Activated CD4-positive, alpha-beta T cell treated with anti-CD3 and anti-CD28 coated beads for 4 hours (primary cell): ENCODE measurements at regions not wholly inside any gene's neighbourhood (a gene's known extent, or its start where the extent isn't known, plus 50 kb on each side); places are given as distances from the start of the nearest gene placed in this dataset.

Experiments used
- DNase-seq, 2 donors: peaks; one replicate each; pipeline ENCODE4 v3.0.0-alpha.2; 2020

DNA sequence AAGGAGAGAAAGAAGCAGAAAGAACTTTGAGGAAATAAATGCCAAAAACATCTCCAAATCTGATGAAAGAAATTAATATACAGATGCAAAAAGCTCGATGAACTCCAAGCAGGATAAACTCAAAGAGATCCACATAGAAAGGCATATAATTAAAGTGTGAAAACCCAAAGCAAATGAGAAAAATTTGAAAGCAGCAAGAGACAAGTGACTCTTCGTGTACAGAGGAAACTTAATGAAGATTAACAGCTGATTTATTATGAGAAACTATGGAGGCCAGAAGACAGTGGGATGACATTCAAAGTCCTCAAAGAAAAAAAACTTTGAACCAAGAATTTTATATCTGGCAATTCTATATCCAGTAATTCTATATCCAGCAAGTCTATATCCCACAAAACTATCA is 163.0 kb upstream of the TMCC3 start:
- no peak for DNase-seq

DNA sequence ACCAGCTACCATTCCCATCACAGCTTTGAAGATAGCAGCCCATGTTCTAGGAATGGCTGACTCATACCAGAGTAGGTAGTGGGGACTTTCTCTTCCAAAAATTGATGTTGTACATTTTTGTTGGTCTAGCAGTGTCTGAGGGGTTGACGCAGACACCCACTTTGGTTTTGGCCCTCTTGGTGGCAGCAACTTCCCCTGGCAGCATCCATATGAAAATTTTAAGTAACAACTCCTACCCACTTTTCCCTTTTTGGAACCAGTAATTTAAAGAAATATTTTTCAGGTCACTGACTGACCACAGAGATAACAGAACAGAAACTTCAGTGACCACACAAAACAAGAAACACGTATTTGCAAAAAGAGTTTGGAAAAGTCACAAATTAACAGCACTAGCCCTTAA is 162.0 kb upstream of the TMCC3 start:
- no peak for DNase-seq

DNA sequence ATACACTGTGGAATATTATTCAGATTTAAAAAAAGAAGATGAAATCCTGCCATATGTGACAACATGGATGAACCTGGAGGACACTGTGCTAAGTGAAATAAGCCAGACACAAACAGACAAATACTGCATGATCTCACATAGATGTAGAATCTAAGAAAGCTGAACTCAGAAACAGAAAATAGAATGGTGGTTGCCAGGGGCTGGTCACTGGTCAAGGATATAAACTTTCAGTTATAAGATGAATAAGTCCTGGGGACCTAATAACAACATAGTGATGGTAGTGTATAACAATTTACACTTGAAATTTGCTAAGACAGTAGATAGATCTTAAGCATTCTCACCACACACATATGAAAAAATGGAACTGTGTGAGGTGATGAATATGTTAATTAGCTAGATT is 161.3 kb upstream of the TMCC3 start:
- DNase-seq: no peak

DNA sequence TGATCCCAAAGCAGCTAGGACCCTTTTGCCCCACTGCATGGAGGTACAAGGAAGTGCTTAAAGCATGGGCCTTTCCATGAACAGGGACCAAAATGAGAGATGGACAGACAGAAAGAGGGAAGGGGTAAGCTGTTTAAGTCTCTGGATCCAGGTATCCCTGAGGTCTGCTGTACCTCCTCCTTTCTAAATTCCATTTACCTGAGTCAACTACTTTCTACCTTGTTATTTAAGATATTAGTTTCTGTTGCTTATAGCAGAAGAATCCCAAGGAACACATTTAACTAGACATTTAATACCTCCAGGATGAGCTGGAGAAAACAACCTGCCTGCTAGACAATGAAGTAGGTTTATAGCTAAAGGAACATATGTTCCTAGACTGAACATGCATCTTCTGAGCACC is 157.6 kb upstream of the TMCC3 start:
- no peak for DNase-seq

DNA sequence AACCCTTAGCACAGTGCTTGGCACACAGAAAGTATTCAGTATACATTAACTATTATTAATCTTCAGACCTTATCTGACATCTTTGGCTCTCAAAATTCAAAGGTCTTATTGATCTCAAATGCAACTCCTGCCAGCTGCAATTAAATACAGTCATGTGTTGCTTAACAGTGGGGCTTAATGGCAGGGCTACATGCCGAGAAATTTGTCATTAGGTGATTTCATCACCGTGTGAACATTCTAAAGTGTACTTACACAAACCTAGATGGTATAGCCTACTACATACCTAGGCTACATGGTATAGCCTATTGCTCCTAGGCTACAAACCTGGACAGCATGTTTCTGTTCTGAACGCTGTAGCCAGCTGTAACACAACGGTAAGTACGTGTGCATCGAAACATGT is 156.3 kb upstream of the TMCC3 start:
- DNase-seq: no peak

DNA sequence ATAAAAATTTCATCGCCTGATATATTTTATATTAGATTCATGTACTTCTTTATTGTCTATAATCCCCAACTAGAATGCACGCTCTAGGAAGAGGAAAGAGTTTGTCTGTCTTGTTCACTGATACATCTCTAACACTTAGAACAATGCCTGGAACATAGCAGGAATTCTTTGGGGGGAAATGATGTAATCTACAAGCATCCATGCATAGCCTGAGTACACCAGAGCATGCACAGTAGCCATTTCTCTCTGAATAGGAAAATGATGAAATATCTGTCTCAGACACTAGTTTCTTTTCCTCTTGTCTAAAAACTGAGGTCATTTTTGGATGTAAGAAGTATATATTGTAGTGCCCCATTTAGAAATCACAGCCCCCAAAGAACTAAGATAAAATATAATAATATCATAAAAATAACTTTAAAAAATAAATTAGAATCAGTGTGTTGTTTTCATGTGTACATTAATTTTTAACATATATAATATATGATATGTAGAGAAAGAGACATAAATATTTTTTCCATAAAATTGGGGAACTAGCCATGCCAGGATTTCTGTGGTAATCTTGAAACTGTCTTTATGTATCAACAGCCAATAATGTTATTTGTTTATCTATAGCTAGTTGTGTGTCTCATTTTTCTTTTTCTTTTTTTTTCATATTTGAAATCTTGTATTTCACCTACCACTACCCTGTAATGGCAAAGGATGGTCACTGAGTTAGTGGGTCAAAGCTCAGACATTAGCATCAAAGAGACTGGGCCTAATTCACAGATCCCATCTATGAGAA is 155.6 kb upstream of the TMCC3 start:
- no peak for DNase-seq

DNA sequence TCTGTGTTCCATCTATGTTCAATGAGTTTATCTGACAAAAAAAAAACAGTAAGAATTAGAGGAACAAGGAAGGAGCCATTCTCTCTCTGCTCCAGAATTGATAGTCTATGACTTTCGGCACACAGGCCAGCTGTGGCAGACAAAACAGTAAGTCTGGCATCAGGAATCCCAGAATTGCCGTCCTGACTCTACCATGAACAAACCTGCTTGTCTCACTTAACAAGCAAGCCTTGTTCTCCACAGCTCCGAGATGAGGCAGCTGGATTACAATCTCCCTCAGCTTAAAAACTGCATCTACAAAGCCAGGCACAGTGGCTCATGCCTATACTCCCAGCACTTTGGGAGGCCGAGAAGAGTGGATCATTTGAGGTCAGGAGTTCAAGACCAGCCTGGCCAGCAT is 153.6 kb upstream of the TMCC3 start:
- DNase-seq: no peak

DNA sequence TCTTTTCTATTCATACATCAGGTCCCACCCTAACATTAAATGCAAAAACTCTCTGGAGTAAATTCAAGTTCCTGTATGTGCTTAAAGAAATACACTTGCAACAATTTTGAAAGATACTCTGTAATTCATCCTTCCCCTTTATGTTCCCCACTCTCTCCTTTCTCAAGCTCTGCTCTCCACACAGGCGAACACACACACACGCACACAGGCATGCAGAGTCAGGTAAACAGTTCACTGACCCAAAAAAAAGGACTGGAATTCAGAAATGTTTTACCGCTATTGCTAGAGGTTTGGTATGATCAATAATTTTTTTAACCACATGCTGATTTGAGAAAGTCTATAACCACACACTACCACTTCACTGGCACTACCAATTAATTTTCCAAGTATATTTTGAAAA is 152.4 kb upstream of the TMCC3 start:
- DNase-seq: no peak

DNA sequence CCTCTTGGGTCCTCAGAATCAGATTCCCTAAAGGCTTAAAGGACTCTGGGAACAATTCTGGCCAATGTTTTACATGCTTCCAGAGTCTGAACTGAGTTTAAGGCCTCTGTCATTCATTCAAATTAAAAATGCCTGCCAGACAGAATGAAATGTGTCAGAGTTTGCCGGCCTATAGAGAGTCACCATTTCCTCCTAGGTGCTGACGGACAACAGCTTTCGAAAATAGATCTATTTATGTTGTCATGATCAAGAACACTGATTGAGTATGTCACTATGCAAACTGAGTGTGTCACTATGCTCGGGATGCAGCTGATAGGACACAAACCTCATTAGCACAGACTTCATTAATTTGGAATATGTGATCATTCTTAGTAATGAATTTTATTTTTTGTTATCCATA is 151.4 kb upstream of the TMCC3 start:
- DNase-seq: no peak

DNA sequence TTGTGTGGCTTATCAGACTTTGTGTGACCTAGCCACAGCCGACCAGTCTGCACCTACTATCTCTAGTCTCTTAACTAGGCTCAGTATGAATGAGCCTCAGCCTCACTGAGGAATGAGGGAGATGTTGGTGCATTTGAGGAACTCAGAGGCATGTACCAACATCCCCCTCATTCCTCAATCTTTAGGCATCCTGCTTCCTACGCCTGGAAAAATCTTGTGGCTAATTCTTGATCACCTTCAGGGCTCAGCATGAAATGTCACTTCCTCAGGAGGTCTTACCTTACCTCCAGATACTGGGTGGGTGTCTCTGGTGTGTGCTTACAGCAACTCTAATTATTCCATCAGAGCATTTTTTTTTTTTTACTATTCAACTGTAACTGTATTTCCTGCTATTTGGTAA is 148.8 kb upstream of the TMCC3 start:
- no peak for DNase-seq

DNA sequence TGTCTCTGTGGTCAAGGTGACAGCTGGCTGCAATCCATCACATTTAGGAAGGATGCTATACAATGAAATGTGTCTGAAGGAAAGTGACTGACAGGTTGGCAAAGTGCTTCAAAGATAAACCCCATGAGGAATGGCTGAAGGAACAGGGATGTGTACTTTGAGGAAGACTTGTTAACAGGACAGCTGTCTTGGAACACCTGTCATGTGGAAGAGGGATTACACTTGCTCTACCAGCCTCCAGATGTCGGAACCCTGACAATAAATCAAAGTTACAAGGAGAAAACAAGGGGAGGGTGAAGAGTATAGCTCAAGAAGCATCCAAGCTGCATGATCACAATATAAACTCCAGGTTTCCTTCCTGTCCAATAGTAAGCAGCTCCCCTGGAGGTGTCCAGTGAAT is 147.8 kb upstream of the TMCC3 start:
- DNase-seq: no peak

DNA sequence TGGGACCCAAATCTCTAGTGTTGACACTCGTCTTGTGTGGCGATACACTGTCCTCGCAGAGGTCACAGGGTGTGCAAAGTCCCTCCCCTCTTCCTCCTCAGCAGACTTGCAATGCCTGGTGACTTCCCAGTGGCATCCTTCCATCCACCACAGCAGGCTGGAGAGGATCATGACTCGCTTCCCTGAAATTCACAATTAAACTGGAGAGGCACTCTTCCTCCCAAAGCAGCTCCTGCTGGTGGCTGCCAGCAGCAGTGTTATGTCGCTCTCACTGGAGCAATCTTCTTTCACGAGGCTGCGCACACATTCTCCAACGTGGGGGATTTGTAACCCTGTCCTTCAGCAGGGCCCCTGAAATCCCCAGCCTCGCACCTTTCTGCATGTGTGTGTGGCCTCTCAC is 145.2 kb upstream of the TMCC3 start:
- no peak for DNase-seq

DNA sequence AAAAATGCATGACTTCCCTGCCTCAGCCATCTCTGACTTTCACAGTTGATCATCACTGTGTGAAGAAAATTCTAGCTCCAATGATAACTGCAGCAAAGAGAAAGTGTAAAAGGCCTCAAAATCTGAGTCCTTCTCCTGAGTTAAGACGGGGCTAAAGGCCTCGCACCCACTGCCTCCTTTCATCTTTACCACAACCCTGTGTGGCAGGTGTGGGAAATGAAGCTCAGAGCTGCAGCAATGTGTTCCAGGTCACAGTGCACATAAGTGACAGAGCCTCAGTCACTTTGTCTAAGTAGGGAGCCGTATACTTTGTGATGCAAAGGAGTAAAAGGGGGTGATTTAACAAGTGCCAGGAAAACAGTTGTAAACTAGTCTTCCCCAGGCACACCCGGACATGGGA is 144.7 kb upstream of the TMCC3 start:
- no peak for DNase-seq

DNA sequence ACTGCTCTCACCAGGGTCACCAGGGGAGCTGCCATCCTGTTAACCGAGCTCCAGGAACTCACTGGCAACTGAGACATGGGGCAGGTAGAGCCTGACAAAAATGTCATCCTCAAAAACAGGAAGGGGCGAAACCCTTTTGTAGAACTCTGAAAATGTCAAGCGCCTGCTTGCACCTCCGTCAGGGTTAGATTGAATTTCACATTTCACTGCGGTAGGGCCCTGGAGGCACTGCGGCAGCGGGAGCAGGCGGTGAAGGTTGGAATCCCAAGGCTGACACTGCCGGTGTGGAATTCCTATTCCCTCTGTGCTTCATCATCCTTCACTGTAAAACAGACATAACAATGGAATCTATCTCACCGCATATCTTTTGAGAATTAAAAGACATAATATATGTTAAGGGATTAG is 142.8 kb upstream of the TMCC3 start:
- no peak for DNase-seq

DNA sequence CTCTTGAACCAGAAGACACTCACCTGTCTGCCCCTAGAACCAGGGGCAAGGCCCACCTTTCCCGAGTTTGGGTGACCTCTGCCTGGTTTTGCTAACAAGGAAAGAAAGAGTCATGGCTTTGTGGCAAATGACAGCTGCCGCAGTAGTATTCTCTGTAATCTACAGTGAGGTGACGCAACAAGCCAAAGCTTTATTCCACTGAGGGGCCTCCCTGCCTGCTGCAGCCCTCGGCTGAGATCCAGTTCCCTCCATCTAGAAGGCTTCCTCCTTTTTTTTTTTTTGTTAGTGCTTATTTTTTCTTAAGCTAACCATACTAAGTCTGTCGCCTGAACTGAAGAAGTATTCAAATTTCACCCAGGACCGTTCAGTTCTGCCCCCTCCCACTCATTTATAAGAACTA is 142.3 kb upstream of the TMCC3 start:
- DNase-seq: no peak

DNA sequence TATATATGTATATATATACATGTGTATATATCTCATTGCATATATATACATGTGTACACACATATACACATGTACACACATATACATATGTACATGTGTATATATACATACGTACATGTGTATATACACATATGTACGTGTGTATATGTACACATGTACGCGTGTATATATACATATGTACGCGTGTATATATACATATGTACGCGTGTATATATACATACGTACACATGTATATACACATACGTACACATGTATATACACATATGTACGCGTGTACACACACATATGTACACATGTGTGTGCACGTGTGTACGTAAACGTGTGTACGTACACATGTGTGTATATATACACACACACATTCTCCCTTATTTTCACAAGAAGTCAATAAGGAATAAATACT is 141.6 kb upstream of the TMCC3 start:
- no peak for DNase-seq

DNA sequence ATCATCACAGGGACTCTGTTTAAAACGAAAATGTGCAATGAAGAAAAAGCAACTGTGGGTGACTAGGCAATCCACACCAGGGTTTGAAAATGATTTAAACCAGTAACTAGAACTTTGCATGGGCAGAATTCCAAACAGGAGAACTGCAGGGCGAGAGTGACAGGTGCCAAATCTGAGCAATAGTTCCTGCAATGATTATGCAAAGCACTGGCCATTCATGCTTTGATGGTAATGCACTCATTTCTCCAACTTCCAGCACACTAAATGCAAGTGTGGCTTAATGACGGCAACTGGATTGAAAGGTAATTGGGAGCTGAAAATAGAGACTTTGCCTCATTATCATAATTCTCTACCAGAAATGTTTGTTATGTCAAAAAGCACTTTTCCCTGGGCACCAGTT is 140.5 kb upstream of the TMCC3 start:
- DNase-seq: no peak

DNA sequence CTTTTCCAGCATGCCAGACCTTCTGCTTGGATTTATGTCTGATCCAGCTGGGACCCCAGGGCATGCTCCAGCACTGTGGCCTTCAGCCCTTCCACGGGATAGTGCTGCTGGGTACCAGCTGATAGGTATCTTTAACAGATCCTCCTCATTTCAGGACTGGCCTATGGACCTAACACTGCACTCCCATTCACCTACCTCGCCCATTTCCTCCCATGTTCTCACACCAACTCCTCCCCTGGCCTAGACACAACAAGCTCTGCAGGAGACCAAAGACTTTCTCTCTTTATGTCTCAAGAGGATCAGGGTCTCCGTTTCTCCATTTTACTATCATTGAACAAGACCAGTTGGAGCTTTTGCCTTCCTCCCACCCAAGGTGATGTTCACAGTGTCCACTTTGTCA is 140.0 kb upstream of the TMCC3 start:
- DNase-seq: no peak

DNA sequence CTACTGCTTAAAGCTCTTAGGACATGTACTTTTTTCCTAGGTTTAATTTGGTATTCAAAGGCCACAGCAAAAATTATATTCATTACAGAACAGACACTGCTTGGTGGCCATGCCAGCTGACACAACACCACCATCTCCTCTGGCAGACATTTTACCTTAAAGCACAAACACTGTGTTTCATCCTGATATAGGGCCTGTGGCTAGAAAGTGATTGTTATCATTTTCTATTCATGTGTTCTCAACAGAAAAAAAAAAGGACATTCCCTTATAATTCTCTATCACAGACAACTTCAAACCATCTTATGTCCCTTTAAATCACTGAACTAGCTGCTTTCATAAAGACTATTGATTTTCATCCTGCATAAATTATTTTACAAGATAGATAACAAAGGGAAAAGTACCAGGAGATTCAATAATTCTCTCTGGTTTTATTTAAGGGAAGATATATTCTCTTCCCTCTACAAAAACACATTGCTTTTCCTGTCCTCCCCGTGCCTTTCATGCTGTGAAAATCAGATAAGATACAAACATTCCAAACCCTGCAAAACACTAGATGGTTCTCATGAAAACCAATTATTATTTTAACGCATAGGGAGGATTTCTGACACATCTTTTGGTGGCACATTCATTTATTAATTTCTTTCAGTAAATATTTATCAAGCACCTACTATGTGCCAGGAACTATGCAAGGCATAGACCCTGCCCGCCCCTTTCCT is 139.3 kb upstream of the TMCC3 start:
- DNase-seq: no peak

DNA sequence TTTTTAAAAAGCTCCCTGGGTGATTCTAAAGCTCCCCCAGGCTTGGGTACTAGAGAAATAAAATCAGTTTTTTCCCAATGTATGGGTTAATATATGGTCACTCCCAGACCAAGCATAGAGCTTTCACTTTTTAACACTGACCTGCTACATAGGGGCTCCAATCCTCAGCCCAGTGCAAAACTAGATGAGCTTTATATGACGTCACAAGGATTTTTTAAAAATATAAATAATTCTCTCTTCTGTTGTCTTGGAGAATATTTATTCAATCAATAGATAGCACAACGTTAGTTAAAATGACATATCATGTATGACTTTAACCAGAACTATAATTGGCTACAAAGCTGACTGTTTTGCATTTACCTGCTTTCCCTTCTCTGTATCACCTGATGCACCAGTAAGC is 137.9 kb upstream of the TMCC3 start:
- no peak for DNase-seq

DNA sequence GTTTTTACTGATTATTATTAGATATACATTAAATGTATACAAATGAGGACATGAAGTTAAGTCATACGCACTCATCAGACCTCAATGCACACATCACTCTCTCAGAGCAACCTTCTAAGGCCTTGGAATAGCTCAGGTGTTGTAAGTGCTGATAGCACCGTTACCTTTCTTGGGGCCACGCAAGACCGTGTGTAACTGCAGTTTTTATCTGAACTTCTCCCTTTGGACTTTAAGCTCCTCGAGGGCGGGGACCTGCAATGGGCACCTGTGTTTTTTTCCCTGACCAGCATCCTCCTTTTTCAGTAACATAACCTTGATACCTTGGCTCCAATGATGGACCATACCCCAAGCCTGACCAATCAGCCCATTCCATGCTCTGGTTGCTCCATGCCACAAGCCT is 136.5 kb upstream of the TMCC3 start:
- no peak for DNase-seq

DNA sequence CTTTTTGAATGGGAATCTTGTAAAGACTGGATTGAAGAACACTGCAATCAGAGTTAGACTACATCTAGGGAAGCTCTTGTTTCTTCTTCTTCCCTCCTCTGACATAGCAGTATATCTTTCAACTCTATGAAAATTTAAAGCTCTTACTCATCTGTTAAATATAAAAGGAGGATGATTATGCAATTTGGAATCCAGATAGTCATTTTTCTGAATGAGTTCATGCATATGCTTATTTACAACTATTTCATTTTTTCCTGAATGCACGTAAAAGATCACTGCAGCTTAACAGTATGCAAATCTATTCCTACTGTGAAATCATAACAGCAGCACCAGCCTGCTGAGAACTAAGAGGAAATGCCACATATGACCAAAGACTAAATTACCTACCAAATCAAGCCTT is 133.5 kb upstream of the TMCC3 start:
- DNase-seq: no peak

DNA sequence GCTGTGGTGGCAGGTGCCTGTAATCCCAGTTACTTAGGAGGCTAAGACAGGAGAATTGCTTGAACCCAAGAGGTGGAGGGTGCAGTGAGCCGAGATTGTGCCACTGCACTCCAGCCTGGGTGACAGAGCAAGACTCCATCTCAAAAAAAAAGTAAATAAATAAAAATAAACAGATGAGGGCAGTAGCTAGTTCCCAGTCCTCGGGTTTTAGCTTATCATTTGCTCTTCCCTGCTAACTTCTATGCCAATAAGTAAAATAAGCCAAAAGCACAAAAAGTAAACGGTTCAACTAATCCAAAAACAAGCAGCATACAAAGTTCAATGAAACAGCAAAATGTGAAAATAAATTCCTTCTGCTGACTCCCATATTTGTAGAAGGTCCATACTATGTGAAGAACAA is 133.0 kb upstream of the TMCC3 start:
- no peak for DNase-seq

DNA sequence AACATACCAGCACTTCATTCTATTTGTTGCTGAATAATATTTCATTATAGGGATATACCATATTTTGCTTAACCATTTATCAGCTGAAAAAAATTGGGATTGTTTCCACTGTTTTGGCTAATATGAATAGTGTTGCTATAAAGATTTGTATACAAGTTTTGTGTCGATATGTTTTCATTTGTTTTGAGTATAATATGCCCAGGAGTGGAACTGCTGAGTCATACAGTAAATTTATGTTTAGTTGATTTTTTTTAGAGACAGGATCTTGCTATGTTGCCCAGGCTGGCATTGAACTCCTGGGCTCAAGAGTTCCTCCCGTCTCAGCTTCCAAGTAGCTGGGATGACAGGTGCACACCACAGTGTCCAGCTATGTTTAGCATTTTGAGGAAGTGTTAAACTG is 131.5 kb upstream of the TMCC3 start:
- DNase-seq: no peak

DNA sequence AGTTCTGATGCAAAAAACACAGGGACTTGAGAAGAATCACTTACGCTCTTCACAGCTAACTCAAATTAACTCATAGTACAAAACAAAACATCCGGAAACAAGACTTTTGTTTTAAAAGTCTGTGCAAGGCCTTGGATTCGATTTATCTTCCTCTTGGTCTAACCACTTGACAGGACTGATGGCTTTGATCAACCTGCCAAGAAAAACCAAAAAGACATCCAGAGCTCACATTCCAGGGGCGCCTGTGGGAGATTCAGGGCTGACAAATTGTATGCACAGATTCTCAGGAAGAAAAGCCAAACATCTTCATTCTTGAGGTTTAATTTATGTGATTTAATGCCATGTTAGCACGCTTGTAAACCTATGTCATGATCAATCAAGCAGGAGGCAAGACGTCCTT is 129.1 kb upstream of the TMCC3 start:
- no peak for DNase-seq
